Trophoblast cell (in vitro differentiated cells and primary cell): ENCODE measurements at regions not wholly inside any gene's neighbourhood (a gene's known extent, or its start where the extent isn't known, plus 50 kb on each side); places are given as distances from the start of the nearest gene placed in this dataset.

Source experiments
- DNase-seq, 2 donors: peaks; one replicate each; pipeline ENCODE4 v3.0.0-alpha.2; 2016
- H2AFZ ChIP-seq: 2 replicates; pipeline ENCODE4 v1.6.1; 2013; ENCODE audit warnings: low read length, moderate library complexity, mild to moderate bottlenecking; ENCODE audit not compliant: insufficient read depth, poor library complexity
- H2AK5ac ChIP-seq: 2 replicates; pipeline ENCODE4 v1.6.1; 2013; ENCODE audit warnings: mild to moderate bottlenecking, low read length
- H2BK120ac ChIP-seq: 2 replicates; pipeline ENCODE4 v1.6.1; 2013; ENCODE audit warnings: low read length, mild to moderate bottlenecking, moderate library complexity; ENCODE audit not compliant: insufficient read depth, poor library complexity
- H2BK12ac ChIP-seq: 2 replicates; pipeline ENCODE4 v1.6.1; 2013; ENCODE audit warnings: mild to moderate bottlenecking, low read length, moderate library complexity
- H2BK5ac ChIP-seq: 2 replicates; pipeline ENCODE4 v1.6.1; 2013; ENCODE audit warnings: low read length, low read depth, moderate library complexity, mild to moderate bottlenecking; ENCODE audit not compliant: poor library complexity
- H3K14ac ChIP-seq: 2 replicates; pipeline ENCODE4 v1.6.1; 2013; ENCODE audit warnings: mild to moderate bottlenecking, low read length
- H3K18ac ChIP-seq: 2 replicates; pipeline ENCODE4 v1.6.1; 2013; ENCODE audit warnings: mild to moderate bottlenecking, low read length
- H3K23ac ChIP-seq: 2 replicates; pipeline ENCODE4 v1.6.1; 2013; ENCODE audit warnings: low read length
- H3K27ac ChIP-seq: 2 replicates; pipeline ENCODE4 v1.5.1; 2013; ENCODE audit warnings: low read depth, mild to moderate bottlenecking, inconsistent platforms, low read length, moderate library complexity
- H3K27me3 ChIP-seq: 2 replicates; pipeline ENCODE4 v1.6.1; 2013; ENCODE audit warnings: inconsistent platforms, mild to moderate bottlenecking, low read length, moderate library complexity; ENCODE audit not compliant: insufficient read depth
- H3K36me3 ChIP-seq, 2 experiments: 1 replicate in 1 of 2; 2 replicates in 1 of 2; pipeline ENCODE4 v1.6.1; 2013; ENCODE audit warnings: low read length in 2 of 2, mild to moderate bottlenecking in 2 of 2, moderate library complexity in 1 of 2; ENCODE audit not compliant: insufficient read depth in 2 of 2, control insufficient read depth in 1 of 2
- H3K4ac ChIP-seq: 2 replicates; pipeline ENCODE4 v1.6.1; 2013; ENCODE audit warnings: low read depth, mild to moderate bottlenecking, low read length, moderate library complexity
- H3K4me1 ChIP-seq, 2 experiments: 1 replicate in 1 of 2; 2 replicates in 1 of 2; pipeline ENCODE4 v1.6.1; 2013; ENCODE audit warnings: low read length in 2 of 2, mild to moderate bottlenecking in 2 of 2, moderate library complexity in 1 of 2; ENCODE audit not compliant: insufficient read depth in 2 of 2, control insufficient read depth in 1 of 2
- H3K4me2 ChIP-seq: 2 replicates; pipeline ENCODE4 v1.6.1; 2013; ENCODE audit warnings: inconsistent platforms, mild to moderate bottlenecking, low read length, moderate library complexity
- H3K4me3 ChIP-seq: 2 replicates; pipeline ENCODE4 v1.5.1; 2013; ENCODE audit warnings: mild to moderate bottlenecking, low read depth, low read length, inconsistent platforms
- H3K79me1 ChIP-seq: one replicate; pipeline ENCODE4 v1.6.1; 2013; ENCODE audit warnings: low read length
- H3K79me2 ChIP-seq: 2 replicates; pipeline ENCODE4 v1.6.1; 2013; ENCODE audit warnings: low read length, mild to moderate bottlenecking; ENCODE audit not compliant: control insufficient read depth, insufficient read depth, poor library complexity
- H3K9ac ChIP-seq: 2 replicates; pipeline ENCODE4 v1.6.1; 2013; ENCODE audit warnings: mild to moderate bottlenecking, low read length
- H3K9me3 ChIP-seq: 2 replicates; pipeline ENCODE4 v1.6.1; 2013; ENCODE audit warnings: low read depth, mild to moderate bottlenecking, control low read depth, inconsistent platforms, low read length; ENCODE audit not compliant: insufficient read depth
- H4K12ac ChIP-seq: 2 replicates; pipeline ENCODE4 v1.6.1; 2013; ENCODE audit warnings: low read depth, mild to moderate bottlenecking, low read length, moderate library complexity
- H4K8ac ChIP-seq: 2 replicates; pipeline ENCODE4 v1.6.1; 2013; ENCODE audit warnings: low read depth, mild to moderate bottlenecking, low read length, moderate library complexity
- H4K91ac ChIP-seq: one replicate; pipeline ENCODE4 v1.6.1; 2013; ENCODE audit warnings: low read depth, mild to moderate bottlenecking, low read length, moderate library complexity
- WGBS: extraction: QIAGEN DNeasy Blood & Tissue Kit; methylation state at CpG from one replicate; pipeline ENCODE4 v1.1.7; 2013; ENCODE audit warnings: missing lambda C conversion rate; ENCODE audit not compliant: insufficient read length, insufficient coverage; ENCODE audit errors: extremely low coverage; 5-methylcytosine and 5-hydroxymethylcytosine counted together

- H3K27ac ChIP-seq = no peak overlapping the region
- no peak overlapping the region for H4K8ac ChIP-seq
- no peaks in the 10 kb centered on the region for H3K79me2 ChIP-seq
- peaks cover 3 to 8% of the 10 kb centered on the region in 2 experiments for H3K4me1 ChIP-seq
- H3K36me3 ChIP-seq = no peaks in the 10 kb centered on the region
- H3K9ac ChIP-seq = no peak overlapping the region
- no peak overlapping the region for H2BK12ac ChIP-seq
- H3K27me3 ChIP-seq = no peaks in the 10 kb centered on the region
- no peak overlapping the region for H2AK5ac ChIP-seq
- H3K23ac ChIP-seq = no peak overlapping the region
- H3K4me3 ChIP-seq = no peak overlapping the region
- H2BK120ac ChIP-seq = no peak overlapping the region
- no peak overlapping the region for H2AFZ ChIP-seq
- no peak overlapping the region for H3K14ac ChIP-seq
- H2BK5ac ChIP-seq = no peak overlapping the region
- no peaks in the 10 kb centered on the region for H3K79me1 ChIP-seq
- no peak overlapping the region for H4K91ac ChIP-seq
- H4K12ac ChIP-seq = no peak overlapping the region
- H3K4ac ChIP-seq = no peak overlapping the region
- H3K18ac ChIP-seq = no peak overlapping the region
- no CpG with 5 or more reads among the region's 3 CpGs for WGBS
- no peaks in the 10 kb centered on the region for H3K9me3 ChIP-seq
- H3K4me2 ChIP-seq = no peak overlapping the region
- no peak for DNase-seq
These were observed 114.0 kb upstream of the LNX1 start for GRCh38 chr4:53705151-53705764.

- WGBS = no CpG with 5 or more reads among the region's 2 CpGs
- Histone ChIP-seq H2AFZ (no peak overlapping the region), H3K4me1 (peaks cover 3 to 8% of the 10 kb centered on the region in 2 experiments), H3K14ac (no peak overlapping the region), H3K23ac (no peak overlapping the region), H3K4ac (no peak overlapping the region), H2BK5ac (no peak overlapping the region), H3K27ac (no peak overlapping the region), H3K4me2 (no peak overlapping the region), H2AK5ac (no peak overlapping the region), H3K27me3 (no peaks in the 10 kb centered on the region), H3K9me3 (no peaks in the 10 kb centered on the region), H3K4me3 (no peak overlapping the region), H4K91ac (no peak overlapping the region), H4K8ac (no peak overlapping the region), H3K9ac (no peak overlapping the region), H4K12ac (no peak overlapping the region), H2BK120ac (no peak overlapping the region), H3K36me3 (no peaks in the 10 kb centered on the region), H3K18ac (no peak overlapping the region), H2BK12ac (no peak overlapping the region), H3K79me1 (no peaks in the 10 kb centered on the region), H3K79me2 (no peaks in the 10 kb centered on the region)
- DNase-seq = no peak
These were observed 113.0 kb upstream of the LNX1 start for GRCh38 chr4:53704329-53704728.

DNA sequence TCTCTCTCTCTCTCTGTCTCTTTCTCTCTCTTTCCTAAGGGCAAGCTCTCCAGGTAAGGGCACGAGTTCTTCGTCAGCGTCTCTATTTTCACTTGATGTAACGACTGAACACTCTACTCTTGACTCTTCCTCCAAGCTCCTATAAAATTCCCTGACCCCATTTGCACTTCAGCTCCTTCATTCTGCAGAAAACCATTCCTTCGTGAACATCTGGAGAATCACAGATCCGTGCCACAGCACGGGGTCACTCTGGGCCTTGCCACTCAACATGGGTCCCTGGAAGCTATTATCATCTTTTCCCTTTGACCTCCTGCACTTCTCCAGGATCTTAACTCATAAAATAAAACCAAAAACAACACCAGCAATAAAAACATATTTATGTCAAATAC, 112.0 kb upstream of the LNX1 start:
- H3K4me3 ChIP-seq = no peak overlapping the region
- H2AFZ ChIP-seq = no peak overlapping the region
- no peak overlapping the region for H4K12ac ChIP-seq
- no peaks in the 10 kb centered on the region for H3K36me3 ChIP-seq
- no peak overlapping the region for H3K4me2 ChIP-seq
- no peak for DNase-seq
- H3K23ac ChIP-seq = no peak overlapping the region
- H3K4ac ChIP-seq = no peak overlapping the region
- H2AK5ac ChIP-seq = no peak overlapping the region
- no CpG with 5 or more reads among the region's 7 CpGs for WGBS
- no peak overlapping the region for H4K91ac ChIP-seq
- no peak overlapping the region for H3K14ac ChIP-seq
- H3K27ac ChIP-seq = no peak overlapping the region
- H3K79me1 ChIP-seq = no peaks in the 10 kb centered on the region
- no peak overlapping the region for H2BK12ac ChIP-seq
- peaks cover 3 to 8% of the 10 kb centered on the region in 2 experiments for H3K4me1 ChIP-seq
- no peaks in the 10 kb centered on the region for H3K27me3 ChIP-seq
- H3K9ac ChIP-seq = no peak overlapping the region
- no peaks in the 10 kb centered on the region for H3K9me3 ChIP-seq
- no peak overlapping the region for H2BK5ac ChIP-seq
- no peak overlapping the region for H4K8ac ChIP-seq
- no peak overlapping the region for H2BK120ac ChIP-seq
- H3K79me2 ChIP-seq = no peaks in the 10 kb centered on the region
- H3K18ac ChIP-seq = no peak overlapping the region

DNA sequence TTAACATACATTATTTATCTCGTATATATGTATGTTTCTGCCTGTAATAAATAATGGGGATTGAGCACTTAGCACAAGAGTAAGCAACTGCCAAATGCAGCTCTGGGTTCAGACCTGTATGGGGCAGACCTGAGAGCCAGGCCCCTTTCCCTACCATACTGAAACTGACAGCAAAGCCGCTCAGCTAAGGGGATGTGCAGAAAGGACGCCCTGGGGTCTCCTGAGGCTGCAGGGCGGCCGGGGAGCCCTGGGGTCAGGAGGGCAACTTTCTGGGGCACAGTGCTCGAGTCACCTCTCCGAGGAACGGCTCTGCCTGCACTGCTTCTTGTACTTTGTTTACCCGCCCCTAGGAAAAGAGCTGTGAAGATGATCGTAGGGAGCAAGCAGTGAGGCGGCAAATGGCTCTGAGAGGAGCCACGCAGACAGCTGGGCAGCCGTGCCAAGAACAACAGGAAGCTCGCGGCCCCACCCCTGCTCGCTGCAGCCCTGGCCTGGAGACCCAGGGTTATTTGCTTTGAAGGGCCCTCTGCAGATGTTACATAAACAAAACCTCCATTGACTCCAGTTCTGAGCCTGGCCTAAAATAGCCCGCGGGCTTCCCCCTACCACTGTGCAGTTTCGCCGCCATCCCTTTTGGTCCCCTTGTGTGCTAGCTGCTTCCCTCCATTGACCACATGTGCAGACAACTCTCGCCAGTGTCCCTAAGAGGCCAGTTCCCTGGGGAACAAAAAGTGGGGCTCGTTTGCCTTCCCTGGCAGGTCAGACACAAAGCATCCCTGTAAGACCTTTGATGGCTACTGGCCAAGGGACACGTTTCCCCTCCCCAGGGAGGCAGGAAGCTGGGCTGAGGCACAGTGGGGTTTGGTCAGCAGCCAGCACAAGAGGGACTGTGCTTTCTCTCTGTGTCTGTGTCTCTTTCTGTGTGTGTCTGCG, 111.3 kb upstream of the LNX1 start:
- WGBS = no CpG with 5 or more reads among the region's 24 CpGs
- no peaks in the 10 kb centered on the region for H3K27me3 ChIP-seq
- no peak overlapping the region for H4K91ac ChIP-seq
- H4K12ac ChIP-seq = no peak overlapping the region
- DNase-seq = peak in 1 of 2 donors; percentile 15
- no peaks in the 10 kb centered on the region for H3K79me1 ChIP-seq
- no peak overlapping the region for H2BK120ac ChIP-seq
- H3K18ac ChIP-seq = no peak overlapping the region
- no peak overlapping the region for H3K4me2 ChIP-seq
- no peak overlapping the region for H3K14ac ChIP-seq
- no peak overlapping the region for H3K4ac ChIP-seq
- H3K79me2 ChIP-seq = no peaks in the 10 kb centered on the region
- H3K9me3 ChIP-seq = no peaks in the 10 kb centered on the region
- H2AK5ac ChIP-seq = no peak overlapping the region
- H3K27ac ChIP-seq = no peak overlapping the region
- peak overlapping the region; percentile 43 for H2BK12ac ChIP-seq
- no peak overlapping the region for H3K4me3 ChIP-seq
- no peak overlapping the region for H3K9ac ChIP-seq
- peak overlapping the region; percentile 1 for H4K8ac ChIP-seq
- peaks cover 3 to 8% of the 10 kb centered on the region in 2 experiments for H3K4me1 ChIP-seq
- H2AFZ ChIP-seq = no peak overlapping the region
- H3K36me3 ChIP-seq = no peaks in the 10 kb centered on the region
- H2BK5ac ChIP-seq = no peak overlapping the region
- no peak overlapping the region for H3K23ac ChIP-seq
